H9 (cell line): ENCODE measurements at regions not wholly inside any gene's neighbourhood (a gene's known extent, or its start where the extent isn't known, plus 50 kb on each side); places are given as distances from the start of the nearest gene placed in this dataset.

Experiments
- DNase-seq: peaks from one replicate; pipeline ENCODE4 v3.0.0-alpha.2; 2017
- H2AFZ ChIP-seq: one replicate; pipeline ENCODE4 v1.6.1; 2013; ENCODE audit warnings: mild to moderate bottlenecking, low read length, control low read depth, moderate library complexity
- H2AK5ac ChIP-seq: 2 replicates; pipeline ENCODE4 v1.6.1; 2013; ENCODE audit warnings: low read length, control low read depth, mixed read lengths; ENCODE audit not compliant: insufficient read length
- H2BK120ac ChIP-seq: one replicate; pipeline ENCODE4 v1.6.1; 2013; ENCODE audit warnings: low read depth, mild to moderate bottlenecking, low read length, control low read depth, inconsistent platforms; ENCODE audit not compliant: poor library complexity, severe bottlenecking
- H2BK12ac ChIP-seq: 2 replicates; pipeline ENCODE4 v1.6.1; 2013; ENCODE audit warnings: low read length, control low read depth, mixed read lengths, low read depth; ENCODE audit not compliant: insufficient read length
- H2BK15ac ChIP-seq: 2 replicates; pipeline ENCODE4 v1.6.1; 2013; ENCODE audit warnings: low read depth, low read length, control low read depth
- H2BK20ac ChIP-seq: one replicate; pipeline ENCODE4 v1.6.1; 2013; ENCODE audit warnings: low read depth, mild to moderate bottlenecking, low read length, control low read depth, inconsistent platforms; ENCODE audit not compliant: poor library complexity, severe bottlenecking
- H2BK5ac ChIP-seq: 2 replicates; pipeline ENCODE4 v1.6.1; 2013; ENCODE audit warnings: low read length, control low read depth, mixed read lengths; ENCODE audit not compliant: insufficient read length
- H3K14ac ChIP-seq: 2 replicates; pipeline ENCODE4 v1.6.1; 2013; ENCODE audit warnings: low read length, control low read depth; ENCODE audit not compliant: insufficient read depth
- H3K18ac ChIP-seq: 2 replicates; pipeline ENCODE4 v1.6.1; 2013; ENCODE audit warnings: low read depth, mild to moderate bottlenecking, mixed read lengths, low read length, control low read depth; ENCODE audit not compliant: insufficient read length
- H3K23ac ChIP-seq: 2 replicates; pipeline ENCODE4 v1.6.1; 2013; ENCODE audit warnings: low read length, control low read depth, mixed read lengths, low read depth; ENCODE audit not compliant: insufficient read length
- H3K23me2 ChIP-seq: 2 replicates; pipeline ENCODE4 v1.6.1; 2013; ENCODE audit warnings: low read depth, mild to moderate bottlenecking, mixed read lengths, low read length, control low read depth; ENCODE audit not compliant: insufficient read length, poor library complexity, severe bottlenecking
- H3K27ac ChIP-seq: 2 replicates; pipeline ENCODE4 v1.5.1; 2013; ENCODE audit warnings: low read length, control low read depth, mixed read lengths, low read depth; ENCODE audit not compliant: insufficient read length
- H3K27me3 ChIP-seq: 2 replicates; pipeline ENCODE4 v1.6.1; 2013; ENCODE audit warnings: low read length, control low read depth, inconsistent platforms; ENCODE audit not compliant: insufficient read depth
- H3K4ac ChIP-seq: 2 replicates; pipeline ENCODE4 v1.6.1; 2013; ENCODE audit warnings: low read depth, mild to moderate bottlenecking, control low read depth, inconsistent platforms, low read length, moderate library complexity
- H3K4me1 ChIP-seq: 2 replicates; pipeline ENCODE4 v1.6.1; 2013; ENCODE audit warnings: low read length, control low read depth, inconsistent platforms; ENCODE audit not compliant: insufficient read depth
- H3K4me2 ChIP-seq: 2 replicates; pipeline ENCODE4 v1.6.1; 2013; ENCODE audit warnings: low read length, control low read depth, mixed read lengths; ENCODE audit not compliant: insufficient read length, insufficient read depth
- H3K56ac ChIP-seq: 2 replicates; pipeline ENCODE4 v1.6.1; 2013; ENCODE audit warnings: low read depth, mild to moderate bottlenecking, mixed read lengths, low read length, control low read depth; ENCODE audit not compliant: insufficient read length
- H3K79me1 ChIP-seq: 2 replicates; pipeline ENCODE4 v1.6.1; 2013; ENCODE audit warnings: low read depth, mild to moderate bottlenecking, moderate library complexity, low read length, control low read depth, inconsistent platforms; ENCODE audit not compliant: insufficient read depth, poor library complexity, severe bottlenecking
- H3K79me2 ChIP-seq: 2 replicates; pipeline ENCODE4 v1.6.1; 2013; ENCODE audit warnings: low read length, control low read depth, inconsistent platforms; ENCODE audit not compliant: insufficient read depth
- H3K9ac ChIP-seq: 2 replicates; pipeline ENCODE4 v1.6.1; 2013; ENCODE audit warnings: low read length, control low read depth, mixed read lengths; ENCODE audit not compliant: insufficient read length; ENCODE audit errors: extremely low read depth
- H3K9me3 ChIP-seq: one replicate; pipeline ENCODE4 v1.6.1; 2013; ENCODE audit warnings: low read depth, low read length, inconsistent platforms; ENCODE audit not compliant: control insufficient read depth
- H3T11ph ChIP-seq: one replicate; pipeline ENCODE4 v1.6.1; 2013; ENCODE audit warnings: mild to moderate bottlenecking, low read length, control low read depth, inconsistent platforms
- H4K20me1 ChIP-seq: one replicate; pipeline ENCODE4 v1.6.1; 2013; ENCODE audit not compliant: control insufficient read depth, insufficient read length, insufficient read depth
- H4K5ac ChIP-seq: 2 replicates; pipeline ENCODE4 v1.6.1; 2013; ENCODE audit warnings: low read depth, mild to moderate bottlenecking, mixed read lengths, low read length, control low read depth; ENCODE audit not compliant: insufficient read length
- H4K8ac ChIP-seq: replicated peaks from 2 replicates; pipeline ENCODE4 v1.6.1; 2013; ENCODE audit warnings: low read length, control low read depth, mixed read lengths, low read depth; ENCODE audit not compliant: insufficient read length
- H4K91ac ChIP-seq: 2 replicates; pipeline ENCODE4 v1.6.1; 2013; ENCODE audit warnings: low read depth, mild to moderate bottlenecking, moderate library complexity, mixed read lengths, low read length, control low read depth; ENCODE audit not compliant: insufficient read length
- H3K27ac Mint-ChIP-seq, 3 experiments: 2 replicates in 2 of 3; 3 replicates in 1 of 3; pipeline ENCODE4 v1.8.0; 2020 to 2021; ENCODE audit warnings: mixed read lengths in 3 of 3, mild to moderate bottlenecking in 1 of 3, moderate library complexity in 1 of 3
- H3K27me3 Mint-ChIP-seq: 2 replicates; pipeline ENCODE4 v1.8.0; 2021; ENCODE audit warnings: low read depth, mild to moderate bottlenecking, moderate library complexity, mixed read lengths
- H3K36me3 Mint-ChIP-seq, 3 experiments: 2 replicates in 2 of 3; 3 replicates in 1 of 3; pipeline ENCODE4 v1.8.0; 2020 to 2021; ENCODE audit warnings: low read depth in 3 of 3, mixed read lengths in 3 of 3; ENCODE audit not compliant: insufficient read depth in 1 of 3
- H3K4me1 Mint-ChIP-seq, 2 experiments: 2 replicates each; pipeline ENCODE4 v1.8.0; 2020; ENCODE audit warnings: mixed read lengths in 2 of 2
- H3K4me3 Mint-ChIP-seq, 2 experiments: 2 replicates in 1 of 2; 3 replicates in 1 of 2; pipeline ENCODE4 v1.8.0; 2020 to 2021; ENCODE audit warnings: mild to moderate bottlenecking in 2 of 2, mixed read lengths in 2 of 2, moderate library complexity in 1 of 2
- H3K9me3 Mint-ChIP-seq, 2 experiments: 2 replicates in 1 of 2; 3 replicates in 1 of 2; pipeline ENCODE4 v1.8.0; 2020; ENCODE audit warnings: mild to moderate bottlenecking in 2 of 2, mixed read lengths in 2 of 2, moderate library complexity in 1 of 2
- WGBS: extraction: QIAGEN DNeasy Blood & Tissue Kit; methylation state at CpG from one replicate; pipeline ENCODE4 v1.1.7; 2013; ENCODE audit warnings: missing lambda C conversion rate, low lambda C conversion rate, mixed read lengths; ENCODE audit not compliant: insufficient read length; ENCODE audit errors: extremely low coverage; 5-methylcytosine and 5-hydroxymethylcytosine counted together
- TF ChIP-seq, protein P1 (sequence below): fragments of 200-600 bp; sonication (generic); conservative IDR thresholded peaks from 3 replicates; pipeline ENCODE4 v1.8.0; 2021; ENCODE audit warnings: antibody characterized with exemption, mild to moderate bottlenecking

GRCh38 chr2:122447237-122447636 lies 691.8 kb downstream of the TSN start:
- H3K4me3 Mint-ChIP-seq, result no peak overlapping the region
- no peak overlapping the region for H3K9ac ChIP-seq
- no peak overlapping the region for H2BK12ac ChIP-seq
- no peak overlapping the region for H3K18ac ChIP-seq
- H4K91ac ChIP-seq, result no peak overlapping the region
- no peak overlapping the region for H3K4me2 ChIP-seq
- no peak overlapping the region for H3K56ac ChIP-seq
- TF ChIP-seq, protein P1, sequence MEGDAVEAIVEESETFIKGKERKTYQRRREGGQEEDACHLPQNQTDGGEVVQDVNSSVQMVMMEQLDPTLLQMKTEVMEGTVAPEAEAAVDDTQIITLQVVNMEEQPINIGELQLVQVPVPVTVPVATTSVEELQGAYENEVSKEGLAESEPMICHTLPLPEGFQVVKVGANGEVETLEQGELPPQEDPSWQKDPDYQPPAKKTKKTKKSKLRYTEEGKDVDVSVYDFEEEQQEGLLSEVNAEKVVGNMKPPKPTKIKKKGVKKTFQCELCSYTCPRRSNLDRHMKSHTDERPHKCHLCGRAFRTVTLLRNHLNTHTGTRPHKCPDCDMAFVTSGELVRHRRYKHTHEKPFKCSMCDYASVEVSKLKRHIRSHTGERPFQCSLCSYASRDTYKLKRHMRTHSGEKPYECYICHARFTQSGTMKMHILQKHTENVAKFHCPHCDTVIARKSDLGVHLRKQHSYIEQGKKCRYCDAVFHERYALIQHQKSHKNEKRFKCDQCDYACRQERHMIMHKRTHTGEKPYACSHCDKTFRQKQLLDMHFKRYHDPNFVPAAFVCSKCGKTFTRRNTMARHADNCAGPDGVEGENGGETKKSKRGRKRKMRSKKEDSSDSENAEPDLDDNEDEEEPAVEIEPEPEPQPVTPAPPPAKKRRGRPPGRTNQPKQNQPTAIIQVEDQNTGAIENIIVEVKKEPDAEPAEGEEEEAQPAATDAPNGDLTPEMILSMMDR, result no peak
- no CpG with 5 or more reads among the region's 2 CpGs for WGBS
- H3K27me3 Mint-ChIP-seq, result no peaks in the 10 kb centered on the region
- no peak overlapping the region for H3K23ac ChIP-seq
- H2BK120ac ChIP-seq, result no peak overlapping the region
- H2BK15ac ChIP-seq, result no peak overlapping the region
- no peaks in the 10 kb centered on the region for H3K79me1 ChIP-seq
- no peaks in the 10 kb centered on the region for H3K4me1 Mint-ChIP-seq
- DNase-seq, result no peak
- H4K20me1 ChIP-seq, result no peaks in the 10 kb centered on the region
- no peak overlapping the region for H4K8ac ChIP-seq
- no peaks in the 10 kb centered on the region for H3K4me1 ChIP-seq
- no peak overlapping the region for H2BK5ac ChIP-seq
- peaks cover 14 to 19% of the 10 kb centered on the region in 2 experiments for H3K9me3 Mint-ChIP-seq
- H3K9me3 ChIP-seq, result no peaks in the 10 kb centered on the region
- H3K27ac Mint-ChIP-seq, result no peak overlapping the region
- H3K23me2 ChIP-seq, result no peaks in the 10 kb centered on the region
- H3K14ac ChIP-seq, result no peak overlapping the region
- H3K79me2 ChIP-seq, result no peaks in the 10 kb centered on the region
- H3K27ac ChIP-seq, result no peak overlapping the region
- H3K4ac ChIP-seq, result no peak overlapping the region
- H3K36me3 Mint-ChIP-seq, result peaks cover 2 to 17% (median 4%) of the 10 kb centered on the region in 3 experiments; a peak in 5 of 7 replicates
- H2AFZ ChIP-seq, result no peak overlapping the region
- no peak overlapping the region for H4K5ac ChIP-seq
- H3T11ph ChIP-seq, result no peak overlapping the region
- H3K27me3 ChIP-seq, result no peaks in the 10 kb centered on the region
- no peak overlapping the region for H2AK5ac ChIP-seq
- H2BK20ac ChIP-seq, result no peak overlapping the region
